Body of pancreas (tissue), 4 donors: ENCODE measurements at regions not wholly inside any gene's neighbourhood (a gene's known extent, or its start where the extent isn't known, plus 50 kb on each side); places are given as distances from the start of the nearest gene placed in this dataset.

Experiments used
- ATAC-seq: fragments of 150-250 bp; one replicate; pipeline ENCODE4 v1.9.1; 2016
- DNase-seq, 4 donors: peaks; one replicate each; pipeline ENCODE4 v3.0.0-alpha.2; 2019
- H3K27ac ChIP-seq, 4 donors: fragments of 200-600 bp; sonication (generic); 1 replicate in 3 of 4; 2 replicates in 1 of 4; pipeline versions ENCODE4 v1.5.1 to v1.6.1; 2016 to 2019; ENCODE audit warnings: mild to moderate bottlenecking in 1 of 4, mixed read lengths in 1 of 4, moderate library complexity in 1 of 4
- H3K27me3 ChIP-seq, 2 donors: fragments of 200-600 bp; sonication (generic); one replicate each; pipeline ENCODE4 v1.6.0; 2016; ENCODE audit warnings: mild to moderate bottlenecking in 1 of 2
- H3K36me3 ChIP-seq, 2 donors: fragments of 200-600 bp; sonication (generic); replicated peaks in 1 of 2; 2 replicates each; pipeline ENCODE4 v1.5.1; 2016; ENCODE audit warnings: low read depth in 2 of 2; ENCODE audit not compliant: insufficient read depth in 1 of 2
- H3K4me1 ChIP-seq: fragments of 200-600 bp; sonication (generic); one replicate; pipeline ENCODE4 v1.6.0; 2016
- H3K4me3 ChIP-seq, 2 donors: fragments of 200-600 bp; sonication (generic); 1 replicate in 1 of 2; 2 replicates in 1 of 2; pipeline ENCODE4 v1.5.1; 2016 to 2019
- H3K9me3 ChIP-seq, 3 donors: fragments of 200-600 bp; sonication (generic); 1 replicate in 2 of 3; 2 replicates in 1 of 3; pipeline ENCODE4 v1.5.1; 2016
- POLR2A ChIP-seq, 3 donors: fragments of 450-650 bp; IDR thresholded peaks; one replicate each; pipeline ENCODE4 v1.6.1; 2016; ENCODE audit warnings: antibody characterized with exemption in 3 of 3, mild to moderate bottlenecking in 2 of 3
- WGBS, 2 donors: methylation state at CpG; one replicate each; pipeline ENCODE4 v1.1.5; 2017; 5-methylcytosine and 5-hydroxymethylcytosine counted together
- intact Hi-C: fragments of 100-400 bp; cut with DNase I; formaldehyde crosslinking; loops from one replicate; pipeline ENCODE4 v1.15.1; 2023
- TF ChIP-seq, protein P1 (sequence below), 7 experiments: fragments of 450-650 bp in 4 of 7; fragments of 200-600 bp in 3 of 7; sonication (generic) in 3 of 7; IDR thresholded peaks; one replicate each; pipeline ENCODE4 v1.5.1; 2016 to 2019; ENCODE audit warnings: antibody characterized with exemption in 7 of 7

DNA sequence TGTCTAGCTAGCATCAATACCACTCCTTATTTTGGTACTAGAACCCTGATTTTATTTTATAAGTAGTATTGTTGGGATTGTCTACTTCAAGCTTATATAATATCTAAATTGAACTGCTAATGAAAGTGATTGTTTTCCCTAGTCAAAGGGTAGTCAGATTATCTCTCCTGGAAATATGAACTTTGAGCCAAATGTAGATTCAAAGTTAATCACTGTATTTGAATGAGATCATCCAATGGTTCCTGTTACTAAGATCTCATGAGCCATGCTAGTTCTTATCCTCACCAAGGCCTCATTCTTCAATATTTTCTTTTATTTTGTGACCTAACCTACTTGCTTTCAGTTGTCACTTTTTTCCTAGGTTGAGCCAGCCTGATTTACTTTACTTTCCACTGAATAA, 276.7 kb downstream of the RASSF9 start:
- intact Hi-C loops: no loop called here
- ATAC-seq: no peak
- no peak overlapping the region for H3K4me3 ChIP-seq

GRCh38 chr12:85562765-85563164, 273.4 kb downstream of the RASSF9 start:
- Histone ChIP-seq H3K27me3 (no peaks in the 10 kb centered on the region), H3K9me3 (no peaks in the 10 kb centered on the region), H3K27ac (no peak overlapping the region), H3K36me3 (no peaks in the 10 kb centered on the region), H3K4me1 (no peaks in the 10 kb centered on the region), H3K4me3 (no peak overlapping the region)
- ATAC-seq: no peak
- no peak for TF ChIP-seq POLR2A (IDR thresholded peaks at IDR 0.05)
- TF ChIP-seq, protein P1, sequence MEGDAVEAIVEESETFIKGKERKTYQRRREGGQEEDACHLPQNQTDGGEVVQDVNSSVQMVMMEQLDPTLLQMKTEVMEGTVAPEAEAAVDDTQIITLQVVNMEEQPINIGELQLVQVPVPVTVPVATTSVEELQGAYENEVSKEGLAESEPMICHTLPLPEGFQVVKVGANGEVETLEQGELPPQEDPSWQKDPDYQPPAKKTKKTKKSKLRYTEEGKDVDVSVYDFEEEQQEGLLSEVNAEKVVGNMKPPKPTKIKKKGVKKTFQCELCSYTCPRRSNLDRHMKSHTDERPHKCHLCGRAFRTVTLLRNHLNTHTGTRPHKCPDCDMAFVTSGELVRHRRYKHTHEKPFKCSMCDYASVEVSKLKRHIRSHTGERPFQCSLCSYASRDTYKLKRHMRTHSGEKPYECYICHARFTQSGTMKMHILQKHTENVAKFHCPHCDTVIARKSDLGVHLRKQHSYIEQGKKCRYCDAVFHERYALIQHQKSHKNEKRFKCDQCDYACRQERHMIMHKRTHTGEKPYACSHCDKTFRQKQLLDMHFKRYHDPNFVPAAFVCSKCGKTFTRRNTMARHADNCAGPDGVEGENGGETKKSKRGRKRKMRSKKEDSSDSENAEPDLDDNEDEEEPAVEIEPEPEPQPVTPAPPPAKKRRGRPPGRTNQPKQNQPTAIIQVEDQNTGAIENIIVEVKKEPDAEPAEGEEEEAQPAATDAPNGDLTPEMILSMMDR (IDR thresholded peaks at IDR 0.05): no peak
- WGBS, 2 donors: 64 to 72% methylated on average over 2 of the region's 2 CpGs
- DNase-seq: no peak
- intact Hi-C loops: loop anchor here (10.0 kb wide), 1 partner anchor 88 kb away; no protein-coding TSS in a partner anchor

More for the DNA sequence above, 276.7 kb downstream of the RASSF9 start:
- Histone ChIP-seq H3K27me3 (no peaks in the 10 kb centered on the region), H3K4me1 (no peaks in the 10 kb centered on the region), H3K36me3 (no peaks in the 10 kb centered on the region), H3K27ac (no peak overlapping the region), H3K9me3 (no peaks in the 10 kb centered on the region)
- DNase-seq: no peak
- TF ChIP-seq, protein P1 (IDR thresholded peaks at IDR 0.05): no peak
- TF ChIP-seq POLR2A (IDR thresholded peaks at IDR 0.05): no peak

DNA sequence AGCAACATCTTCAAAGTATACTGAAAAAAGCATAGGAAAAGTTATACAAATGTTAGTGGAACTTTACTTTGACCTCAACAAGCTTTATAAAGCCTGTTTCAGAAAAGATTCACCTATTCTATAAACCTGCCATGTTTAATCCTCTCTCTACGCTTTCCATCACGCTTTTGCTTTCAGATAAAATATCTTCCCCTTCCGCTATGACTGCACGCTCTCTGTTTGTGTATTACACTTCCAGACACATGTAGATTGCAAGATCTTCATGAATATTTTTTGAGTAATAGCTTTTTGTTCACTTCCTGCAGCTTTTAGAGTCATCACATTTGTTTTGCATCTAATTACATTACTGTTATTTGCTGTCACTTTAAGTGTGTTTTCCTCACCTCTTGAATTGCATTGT, 271.4 kb downstream of the RASSF9 start:
- no peaks in the 10 kb centered on the region for H3K9me3 ChIP-seq
- WGBS, 2 donors: 88 to 90% methylated on average over 4 of the region's 4 CpGs
- H3K27me3 ChIP-seq: no peaks in the 10 kb centered on the region
- H3K27ac ChIP-seq: no peak overlapping the region
- TF ChIP-seq, protein P1 (IDR thresholded peaks at IDR 0.05): no peak
- TF ChIP-seq POLR2A (IDR thresholded peaks at IDR 0.05): no peak
- intact Hi-C loops: loop anchor here (10.0 kb wide), 1 partner anchor 90 kb away; no protein-coding TSS in a partner anchor
- DNase-seq (no peak), ATAC-seq (no peak)
- no peak overlapping the region for H3K4me3 ChIP-seq
- no peaks in the 10 kb centered on the region for H3K4me1 ChIP-seq
- H3K36me3 ChIP-seq: no peaks in the 10 kb centered on the region

- intact Hi-C loops: loop anchor here (10.0 kb wide), 1 partner anchor 94 kb away; no protein-coding TSS in a partner anchor
- no peak for TF ChIP-seq POLR2A (IDR thresholded peaks at IDR 0.05)
- TF ChIP-seq, protein P1 (IDR thresholded peaks at IDR 0.05): no peak
- Histone ChIP-seq H3K27ac (peak overlapping the region in 2 of 4 donors; percentile 26 to 39), H3K9me3 (no peaks in the 10 kb centered on the region), H3K36me3 (no peaks in the 10 kb centered on the region), H3K27me3 (no peaks in the 10 kb centered on the region), H3K4me3 (no peak overlapping the region), H3K4me1 (no peaks in the 10 kb centered on the region)
- ATAC-seq (peak; percentile 71), DNase-seq (peak in 3 of 4 donors; percentile 15 to 17 (median 17))
- WGBS, 2 donors: 53 to 60% methylated on average over 6 of the region's 6 CpGs
Observed at GRCh38 chr12:85568395-85569103, 267.7 kb downstream of the RASSF9 start.

DNA sequence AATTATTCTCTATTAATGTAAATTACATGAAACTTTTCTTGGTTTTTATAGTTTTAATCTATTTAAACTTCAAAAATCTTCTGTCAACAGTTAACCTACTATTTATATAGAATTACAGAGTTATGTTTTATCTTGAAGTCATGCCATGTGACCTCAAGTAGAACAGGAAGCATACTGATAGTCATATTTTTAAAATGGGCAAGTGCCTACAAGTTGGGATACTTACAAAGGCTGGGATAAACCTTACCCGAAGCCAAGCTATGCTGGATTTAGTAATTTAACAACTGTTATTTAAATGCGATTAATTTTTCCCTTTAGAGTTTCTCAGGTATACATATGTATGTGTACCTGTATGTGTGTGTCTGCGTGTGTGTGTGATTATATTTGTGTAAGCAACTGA, 266.9 kb downstream of the RASSF9 start:
- intact Hi-C loops: loop anchor here (10.0 kb wide), 1 partner anchor 94 kb away; no protein-coding TSS in a partner anchor
- DNase-seq: no peak

More for the DNA sequence above, 266.9 kb downstream of the RASSF9 start:
- 75 to 84% methylated on average over 3 of the region's 3 CpGs for WGBS, 2 donors
- Histone ChIP-seq H3K27ac (no peak overlapping the region), H3K9me3 (no peaks in the 10 kb centered on the region), H3K27me3 (no peaks in the 10 kb centered on the region), H3K4me1 (no peaks in the 10 kb centered on the region), H3K4me3 (no peak overlapping the region), H3K36me3 (no peaks in the 10 kb centered on the region)
- ATAC-seq: no peak
- no peak for TF ChIP-seq POLR2A (IDR thresholded peaks at IDR 0.05)
- TF ChIP-seq, protein P1 (IDR thresholded peaks at IDR 0.05): no peak
